SW480 (cell line): ENCODE measurements at regions not wholly inside any gene's neighbourhood (a gene's known extent, or its start where the extent isn't known, plus 50 kb on each side); places are given as distances from the start of the nearest gene placed in this dataset.
A peak's percentile ranks its signal among the peaks of the same experiment; 100 is the strongest.
"Not testable (repeated sequence)": the region's sequence is repeated elsewhere in the genome, so short reads cannot be mapped to it uniquely, and the experiment has no call there.

ENCODE experiments used
- DNase-seq: peaks from one replicate; pipeline ENCODE4 v3.0.0-alpha.2; 2016; ENCODE audit warnings: low spot score

- DNase-seq: peak; percentile 73
Observed at GRCh38 chr7:53596230-53596629, 560.8 kb downstream of the POM121L12 start.

GRCh38 chr7:53600296-53600695 lies 564.9 kb downstream of the POM121L12 start:
- DNase-seq: no peak

GRCh38 chr7:53602817-53603418 lies 567.5 kb downstream of the POM121L12 start:
- DNase-seq: peak; percentile 19

GRCh38 chr7:53603461-53603860 lies 568.0 kb downstream of the POM121L12 start:
- no peak for DNase-seq

GRCh38 chr7:53604201-53604600 lies 568.8 kb downstream of the POM121L12 start:
- DNase-seq: no peak

GRCh38 chr7:53607961-53608360 lies 572.5 kb downstream of the POM121L12 start:
- DNase-seq: no peak

- DNase-seq: no peak
Observed at GRCh38 chr7:53609185-53609584, 573.8 kb downstream of the POM121L12 start.

- no peak for DNase-seq
Observed at GRCh38 chr7:53611043-53611442, 575.6 kb downstream of the POM121L12 start.

- DNase-seq: no peak
Observed at GRCh38 chr7:53624356-53624755, 588.9 kb downstream of the POM121L12 start.

- DNase-seq: no peak
Observed at GRCh38 chr7:53628775-53629174, 593.3 kb downstream of the POM121L12 start.

GRCh38 chr7:53635251-53635650 lies 599.8 kb downstream of the POM121L12 start:
- not testable (repeated sequence) for DNase-seq

- DNase-seq: no peak
Observed at GRCh38 chr7:53638517-53638916, 603.1 kb downstream of the POM121L12 start.

- no peak for DNase-seq
Observed at GRCh38 chr7:53641091-53641490, 605.7 kb downstream of the POM121L12 start.

GRCh38 chr7:53642361-53642760 lies 606.9 kb downstream of the POM121L12 start:
- DNase-seq: peak; percentile 10

- no peak for DNase-seq
Observed at GRCh38 chr7:53642866-53643265, 607.4 kb downstream of the POM121L12 start.

GRCh38 chr7:53656881-53657280 lies 621.4 kb downstream of the POM121L12 start:
- no peak for DNase-seq

GRCh38 chr7:53657586-53657985 lies 622.2 kb downstream of the POM121L12 start:
- no peak for DNase-seq

- no peak for DNase-seq
Observed at GRCh38 chr7:53658951-53659350, 623.5 kb downstream of the POM121L12 start.

- DNase-seq: peak; percentile 93
Observed at GRCh38 chr7:53661645-53662217, 626.3 kb downstream of the POM121L12 start.

GRCh38 chr7:53672681-53673080 lies 637.2 kb downstream of the POM121L12 start:
- DNase-seq: no peak

- DNase-seq: no peak
Observed at GRCh38 chr7:53675835-53676234, 640.4 kb downstream of the POM121L12 start.

GRCh38 chr7:53684693-53685092 lies 649.3 kb downstream of the POM121L12 start:
- DNase-seq: no peak

GRCh38 chr7:53690411-53690810 lies 655.0 kb downstream of the POM121L12 start:
- no peak for DNase-seq

GRCh38 chr7:53697913-53698312 lies 662.5 kb downstream of the POM121L12 start:
- no peak for DNase-seq
